Progenitor cell of endocrine pancreas (in vitro differentiated cells): ENCODE measurements at regions not wholly inside any gene's neighbourhood (a gene's known extent, or its start where the extent isn't known, plus 50 kb on each side); places are given as distances from the start of the nearest gene placed in this dataset.

Experiments
- DNase-seq: peaks from one replicate; pipeline ENCODE4 v3.0.0; 2021; ENCODE audit warnings: low spot score; ENCODE audit not compliant: unreplicated experiment
- H3K27ac Mint-ChIP-seq: 2 replicates; pipeline ENCODE4 v1.8.0; 2021; ENCODE audit warnings: mild to moderate bottlenecking, moderate library complexity, mixed read lengths
- H3K27me3 Mint-ChIP-seq: 2 replicates; pipeline ENCODE4 v1.8.0; 2021; ENCODE audit warnings: mixed read lengths
- H3K36me3 Mint-ChIP-seq: 2 replicates; pipeline ENCODE4 v1.8.0; 2022; ENCODE audit warnings: mixed read lengths; ENCODE audit not compliant: insufficient read depth
- H3K4me1 Mint-ChIP-seq: 2 replicates; pipeline ENCODE4 v1.8.0; 2021; ENCODE audit warnings: low read depth, mixed read lengths
- H3K4me3 Mint-ChIP-seq: 2 replicates; pipeline ENCODE4 v1.8.0; 2021; ENCODE audit warnings: low read depth, mild to moderate bottlenecking, moderate library complexity, mixed read lengths
- H3K9me3 Mint-ChIP-seq: 2 replicates; pipeline ENCODE4 v1.8.0; 2021; ENCODE audit warnings: low read depth, mixed read lengths
- TF ChIP-seq, protein P1 (sequence below): fragments of 200-600 bp; sonication (generic); IDR thresholded peaks from one replicate; pipeline ENCODE4 v1.5.0; 2021; ENCODE audit warnings: antibody characterized with exemption, mild to moderate bottlenecking; ENCODE audit not compliant: unreplicated experiment

DNA sequence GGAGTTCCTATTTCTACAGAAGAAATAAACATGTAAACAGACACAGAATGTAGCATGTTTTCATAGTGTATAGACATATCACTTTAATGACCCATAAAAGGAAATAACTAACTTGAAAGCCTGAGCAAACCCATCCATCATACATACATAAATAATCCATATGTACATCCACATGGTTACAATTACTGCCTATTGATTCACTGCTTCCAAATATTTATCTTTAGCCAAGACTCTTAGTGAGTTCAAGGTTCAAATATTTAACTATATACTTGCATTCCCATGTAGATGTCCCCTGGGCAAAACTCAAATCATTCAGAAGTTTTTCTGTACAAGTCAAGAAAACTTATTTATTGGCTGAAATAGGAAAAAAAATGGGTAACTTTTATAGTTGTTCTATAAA lies 95.4 kb downstream of the CCER1 start:
- no peak for DNase-seq
- TF ChIP-seq, protein P1, sequence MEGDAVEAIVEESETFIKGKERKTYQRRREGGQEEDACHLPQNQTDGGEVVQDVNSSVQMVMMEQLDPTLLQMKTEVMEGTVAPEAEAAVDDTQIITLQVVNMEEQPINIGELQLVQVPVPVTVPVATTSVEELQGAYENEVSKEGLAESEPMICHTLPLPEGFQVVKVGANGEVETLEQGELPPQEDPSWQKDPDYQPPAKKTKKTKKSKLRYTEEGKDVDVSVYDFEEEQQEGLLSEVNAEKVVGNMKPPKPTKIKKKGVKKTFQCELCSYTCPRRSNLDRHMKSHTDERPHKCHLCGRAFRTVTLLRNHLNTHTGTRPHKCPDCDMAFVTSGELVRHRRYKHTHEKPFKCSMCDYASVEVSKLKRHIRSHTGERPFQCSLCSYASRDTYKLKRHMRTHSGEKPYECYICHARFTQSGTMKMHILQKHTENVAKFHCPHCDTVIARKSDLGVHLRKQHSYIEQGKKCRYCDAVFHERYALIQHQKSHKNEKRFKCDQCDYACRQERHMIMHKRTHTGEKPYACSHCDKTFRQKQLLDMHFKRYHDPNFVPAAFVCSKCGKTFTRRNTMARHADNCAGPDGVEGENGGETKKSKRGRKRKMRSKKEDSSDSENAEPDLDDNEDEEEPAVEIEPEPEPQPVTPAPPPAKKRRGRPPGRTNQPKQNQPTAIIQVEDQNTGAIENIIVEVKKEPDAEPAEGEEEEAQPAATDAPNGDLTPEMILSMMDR, result no peak
- peaks cover 40% of the 10 kb centered on the region for H3K4me1 Mint-ChIP-seq
- peaks cover 14% of the 10 kb centered on the region for H3K9me3 Mint-ChIP-seq
- H3K36me3 Mint-ChIP-seq, result peaks cover 4% of the 10 kb centered on the region
- no peaks in the 10 kb centered on the region for H3K27me3 Mint-ChIP-seq
- peak overlapping the region; percentile 5 for H3K4me3 Mint-ChIP-seq
- H3K27ac Mint-ChIP-seq, result peak overlapping the region; percentile 88

DNA sequence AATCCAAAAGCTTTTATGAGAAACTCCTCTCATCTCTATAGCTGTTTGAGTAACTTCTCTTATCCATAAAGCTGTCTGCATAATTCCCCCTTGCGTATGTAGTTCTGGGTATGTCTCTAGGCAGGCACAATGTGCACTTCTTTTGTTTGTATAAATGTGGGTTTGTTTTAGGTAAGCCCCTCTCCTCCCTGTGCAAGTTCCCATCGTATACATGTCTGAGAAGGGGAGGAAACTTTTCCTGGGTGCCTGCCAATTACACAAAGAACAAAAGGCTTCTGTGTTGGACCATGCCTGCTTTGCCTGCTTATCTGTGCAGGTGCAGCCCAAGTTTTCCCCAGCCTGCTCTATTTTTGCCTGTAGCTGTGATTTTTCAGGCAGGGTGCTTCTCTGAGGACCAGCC lies 96.7 kb downstream of the CCER1 start:
- peak; percentile 25 for DNase-seq
- Mint-ChIP-seq H3K4me1 (peaks cover 47% of the 10 kb centered on the region), H3K36me3 (peaks cover 4% of the 10 kb centered on the region), H3K27me3 (no peaks in the 10 kb centered on the region), H3K9me3 (peaks cover 14% of the 10 kb centered on the region), H3K27ac (peak overlapping the region; percentile 97), H3K4me3 (peak overlapping the region; percentile 51)
- TF ChIP-seq, protein P1, result no peak

DNA sequence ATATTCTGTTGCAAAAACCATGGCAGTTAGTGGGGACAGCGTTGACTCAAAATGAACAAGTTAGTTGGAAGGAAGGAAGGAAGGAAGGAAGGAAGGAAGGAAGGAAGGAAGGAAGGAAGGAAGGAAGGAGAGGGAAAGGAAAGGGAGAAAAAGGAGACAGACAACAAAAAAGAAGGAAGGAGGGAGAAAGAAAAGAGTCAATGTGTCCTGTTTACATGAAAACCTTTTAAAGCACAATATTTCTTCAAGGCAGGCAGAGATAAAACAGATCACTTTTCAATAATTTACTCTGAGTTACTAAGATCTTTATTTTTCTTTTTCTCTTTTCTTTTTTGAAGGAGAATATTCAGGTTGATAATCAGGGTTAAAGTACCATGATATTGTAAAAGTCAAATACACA lies 99.4 kb downstream of the CCER1 start:
- Mint-ChIP-seq H3K4me3 (no peak overlapping the region), H3K27me3 (no peaks in the 10 kb centered on the region), H3K27ac (no peak overlapping the region), H3K9me3 (no peaks in the 10 kb centered on the region), H3K36me3 (no peaks in the 10 kb centered on the region), H3K4me1 (peaks cover 59% of the 10 kb centered on the region)
- TF ChIP-seq, protein P1, result no peak
- DNase-seq, result no peak

GRCh38 chr12:90854136-90854689 lies 100.8 kb downstream of the CCER1 start:
- Mint-ChIP-seq H3K36me3 (peaks cover 4% of the 10 kb centered on the region), H3K27me3 (no peaks in the 10 kb centered on the region), H3K9me3 (peaks cover 4% of the 10 kb centered on the region), H3K4me1 (peaks cover 47% of the 10 kb centered on the region), H3K4me3 (no peak overlapping the region), H3K27ac (no peak overlapping the region)
- DNase-seq, result no peak
- TF ChIP-seq, protein P1, result peak; percentile 81

GRCh38 chr12:90851800-90852718 lies 102.9 kb downstream of the CCER1 start:
- peaks cover 29% of the 10 kb centered on the region for H3K4me1 Mint-ChIP-seq
- H3K4me3 Mint-ChIP-seq, result peak overlapping the region; percentile 19
- no peak for DNase-seq
- TF ChIP-seq, protein P1, result no peak
- H3K27me3 Mint-ChIP-seq, result no peaks in the 10 kb centered on the region
- peaks cover 12% of the 10 kb centered on the region for H3K9me3 Mint-ChIP-seq
- peaks cover 7% of the 10 kb centered on the region for H3K36me3 Mint-ChIP-seq
- peak overlapping the region; percentile 3 for H3K27ac Mint-ChIP-seq
